ENCODE measurements at regions not wholly inside any gene's neighbourhood (a gene's known extent, or its start where the extent isn't known, plus 50 kb on each side); places are given as distances from the start of the nearest gene placed in this dataset.

DNA sequence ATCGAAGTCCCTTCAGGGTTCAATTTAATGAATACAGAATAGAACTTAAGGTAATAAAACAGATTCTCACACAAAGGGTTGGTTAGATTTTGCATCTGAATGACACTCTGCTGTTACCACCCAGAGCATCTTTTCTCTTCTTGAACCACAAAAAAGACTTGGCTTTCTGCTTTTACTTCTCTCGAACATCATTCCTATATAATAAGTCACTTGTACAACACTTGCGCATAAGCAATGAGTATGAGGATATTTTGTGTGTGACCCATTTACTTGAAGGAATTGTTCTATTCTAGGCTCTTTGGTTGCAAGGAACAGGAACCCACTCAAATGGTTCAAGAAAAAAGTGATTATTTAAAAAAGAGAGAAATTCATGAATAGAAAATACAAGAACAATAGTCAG, 126.2 kb downstream of the NUP35 start:
- CTCF ChIA-PET, result no interaction called here
- H4K20me1 ChIP-seq (ENCODE audit: insufficient read depth), result no peaks in the 10 kb centered on the region
- no TSS peak for BruUV-seq (replicated peaks)
- intact Hi-C loops (cut with micrococcal nuclease), result no loop called here
- TF ChIP-seq, protein P1, sequence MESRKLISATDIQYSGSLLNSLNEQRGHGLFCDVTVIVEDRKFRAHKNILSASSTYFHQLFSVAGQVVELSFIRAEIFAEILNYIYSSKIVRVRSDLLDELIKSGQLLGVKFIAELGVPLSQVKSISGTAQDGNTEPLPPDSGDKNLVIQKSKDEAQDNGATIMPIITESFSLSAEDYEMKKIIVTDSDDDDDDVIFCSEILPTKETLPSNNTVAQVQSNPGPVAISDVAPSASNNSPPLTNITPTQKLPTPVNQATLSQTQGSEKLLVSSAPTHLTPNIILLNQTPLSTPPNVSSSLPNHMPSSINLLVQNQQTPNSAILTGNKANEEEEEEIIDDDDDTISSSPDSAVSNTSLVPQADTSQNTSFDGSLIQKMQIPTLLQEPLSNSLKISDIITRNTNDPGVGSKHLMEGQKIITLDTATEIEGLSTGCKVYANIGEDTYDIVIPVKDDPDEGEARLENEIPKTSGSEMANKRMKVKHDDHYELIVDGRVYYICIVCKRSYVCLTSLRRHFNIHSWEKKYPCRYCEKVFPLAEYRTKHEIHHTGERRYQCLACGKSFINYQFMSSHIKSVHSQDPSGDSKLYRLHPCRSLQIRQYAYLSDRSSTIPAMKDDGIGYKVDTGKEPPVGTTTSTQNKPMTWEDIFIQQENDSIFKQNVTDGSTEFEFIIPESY (IDR thresholded peaks at IDR 0.05; ENCODE audit: extremely low read depth, insufficient replicate concordance, low read length), result no peak
- TF ChIP-seq FOSL1 (IDR thresholded peaks at IDR 0.05; ENCODE audit: low read depth), result no peak
- no peak for TF ChIP-seq EZH2phosphoT487 (IDR thresholded peaks at IDR 0.05; ENCODE audit: borderline replicate concordance)
- no peak overlapping the region for H3K9ac ChIP-seq (ENCODE audit: low read length)
- no peaks in the 10 kb centered on the region for H3K79me2 ChIP-seq (ENCODE audit: insufficient read depth, low read length)
- ATAC-seq (no peak), DNase-seq (ENCODE audit: low read depth, low spot score) (no peak)
- no peak overlapping the region for H3K4me3 ChIP-seq (replicated peaks in 1 of 2; ENCODE audit: low read depth in 1 of 2, low read length in 2 of 2)
- H3K9me2 ChIP-seq (ENCODE audit: insufficient read depth), result no peaks in the 10 kb centered on the region
- POLR2A ChIA-PET, result no interaction called here
- no peaks in the 10 kb centered on the region for H3K4me1 ChIP-seq (ENCODE audit: control insufficient read depth in 1 of 2, insufficient read depth in 2 of 2, low read length in 2 of 2)
- H3K4me2 ChIP-seq (ENCODE audit: low read length), result no peak overlapping the region
- H3K36me3 ChIP-seq (ENCODE audit: control insufficient read depth in 1 of 2, insufficient read depth in 2 of 2, low read length in 2 of 2), result no peaks in the 10 kb centered on the region
- RAD21 ChIA-PET (ENCODE audit: low non-redundant PET in 1 of 2, low total read pairs in 2 of 2, uncharacterized antibody in 2 of 2, unreplicated experiment in 2 of 2), result no interaction called here
- H3K27me3 ChIP-seq (ENCODE audit: insufficient read depth, low read length), result no peaks in the 10 kb centered on the region
- H3K9me3 ChIP-seq (ENCODE audit: control insufficient read depth in 1 of 2, insufficient read depth in 1 of 2, low read depth in 1 of 2, low read length in 2 of 2), result no peaks in the 10 kb centered on the region
- H2AFZ ChIP-seq (ENCODE audit: low read depth, low read length, poor library complexity, severe bottlenecking), result no peak overlapping the region
- no peak overlapping the region for H3K27ac ChIP-seq (ENCODE audit: low read depth, low read length)

DNA sequence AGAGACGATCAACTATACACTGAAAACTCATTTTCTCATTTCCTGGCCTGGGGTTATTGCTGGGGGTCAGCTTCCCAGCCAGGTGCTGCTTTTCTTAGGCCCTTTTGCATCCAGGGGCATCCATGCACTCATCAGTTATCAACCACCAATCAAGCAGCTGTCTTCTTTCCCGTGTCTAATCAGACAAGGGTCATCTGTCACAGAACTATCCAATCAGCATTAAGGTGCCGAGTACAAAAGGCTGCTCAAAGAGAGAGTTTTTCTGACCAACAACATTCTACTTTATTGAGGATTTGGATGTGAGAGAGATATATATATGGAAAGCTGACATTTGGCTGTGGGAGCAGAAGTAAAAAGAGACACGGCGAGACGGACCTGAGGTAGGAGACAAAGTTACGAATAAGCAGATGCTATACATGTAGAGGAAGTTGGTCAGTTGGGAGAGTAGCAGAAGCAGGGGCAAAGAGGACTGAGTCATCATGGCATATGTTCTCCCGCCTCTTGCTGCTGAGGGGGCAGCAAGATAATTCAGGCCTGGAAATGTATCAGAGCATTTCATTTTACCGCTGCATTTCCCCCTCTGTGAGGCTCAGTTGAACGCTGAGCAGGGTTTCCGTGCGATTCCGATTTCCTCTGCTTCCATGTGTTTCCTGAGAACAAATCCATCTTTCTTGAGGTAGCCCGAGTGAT, 129.3 kb downstream of the NUP35 start:
- Histone ChIP-seq H3K36me3 (ENCODE audit: control insufficient read depth in 1 of 2, insufficient read depth in 2 of 2, low read length in 2 of 2) (no peaks in the 10 kb centered on the region), H3K9me3 (ENCODE audit: control insufficient read depth in 1 of 2, insufficient read depth in 1 of 2, low read depth in 1 of 2, low read length in 2 of 2) (no peaks in the 10 kb centered on the region), H2AFZ (ENCODE audit: low read depth, low read length, poor library complexity, severe bottlenecking) (no peak overlapping the region), H3K4me3 (replicated peaks in 1 of 2; ENCODE audit: low read depth in 1 of 2, low read length in 2 of 2) (no peak overlapping the region), H3K79me2 (ENCODE audit: insufficient read depth, low read length) (no peaks in the 10 kb centered on the region), H3K27me3 (ENCODE audit: insufficient read depth, low read length) (no peaks in the 10 kb centered on the region), H3K4me1 (ENCODE audit: control insufficient read depth in 1 of 2, insufficient read depth in 2 of 2, low read length in 2 of 2) (no peaks in the 10 kb centered on the region), H3K9ac (ENCODE audit: low read length) (no peak overlapping the region), H3K27ac (ENCODE audit: low read depth, low read length) (no peak overlapping the region), H3K9me2 (ENCODE audit: insufficient read depth) (no peaks in the 10 kb centered on the region), H4K20me1 (ENCODE audit: insufficient read depth) (no peaks in the 10 kb centered on the region), H3K4me2 (ENCODE audit: low read length) (no peak overlapping the region)
- ChIA-PET RAD21 (ENCODE audit: low non-redundant PET in 1 of 2, low total read pairs in 2 of 2, uncharacterized antibody in 2 of 2, unreplicated experiment in 2 of 2) (no interaction called here), CTCF (no interaction called here), POLR2A (no interaction called here)
- intact Hi-C loops (cut with micrococcal nuclease), result no loop called here
- no peak for ATAC-seq
- no peak for DNase-seq (ENCODE audit: low read depth, low spot score)
- BruUV-seq (replicated peaks), result no TSS peak
- TF ChIP-seq POLR2A (IDR thresholded peaks at IDR 0.05; ENCODE audit: borderline replicate concordance, extremely low read depth, insufficient read depth, insufficient read length), result no peak
- TF ChIP-seq, protein P2, sequence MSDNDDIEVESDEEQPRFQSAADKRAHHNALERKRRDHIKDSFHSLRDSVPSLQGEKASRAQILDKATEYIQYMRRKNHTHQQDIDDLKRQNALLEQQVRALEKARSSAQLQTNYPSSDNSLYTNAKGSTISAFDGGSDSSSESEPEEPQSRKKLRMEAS (IDR thresholded peaks at IDR 0.05), result no peak
- no peak for TF ChIP-seq YY1 (IDR thresholded peaks at IDR 0.05; ENCODE audit: extremely low read depth, insufficient replicate concordance, low read depth, low read length)
- no peak for TF ChIP-seq SIN3A (IDR thresholded peaks at IDR 0.05; ENCODE audit: low read depth)
- TF ChIP-seq, protein P3, sequence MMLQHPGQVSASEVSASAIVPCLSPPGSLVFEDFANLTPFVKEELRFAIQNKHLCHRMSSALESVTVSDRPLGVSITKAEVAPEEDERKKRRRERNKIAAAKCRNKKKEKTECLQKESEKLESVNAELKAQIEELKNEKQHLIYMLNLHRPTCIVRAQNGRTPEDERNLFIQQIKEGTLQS (IDR thresholded peaks at IDR 0.05), result no peak
- TF ChIP-seq, protein P4, sequence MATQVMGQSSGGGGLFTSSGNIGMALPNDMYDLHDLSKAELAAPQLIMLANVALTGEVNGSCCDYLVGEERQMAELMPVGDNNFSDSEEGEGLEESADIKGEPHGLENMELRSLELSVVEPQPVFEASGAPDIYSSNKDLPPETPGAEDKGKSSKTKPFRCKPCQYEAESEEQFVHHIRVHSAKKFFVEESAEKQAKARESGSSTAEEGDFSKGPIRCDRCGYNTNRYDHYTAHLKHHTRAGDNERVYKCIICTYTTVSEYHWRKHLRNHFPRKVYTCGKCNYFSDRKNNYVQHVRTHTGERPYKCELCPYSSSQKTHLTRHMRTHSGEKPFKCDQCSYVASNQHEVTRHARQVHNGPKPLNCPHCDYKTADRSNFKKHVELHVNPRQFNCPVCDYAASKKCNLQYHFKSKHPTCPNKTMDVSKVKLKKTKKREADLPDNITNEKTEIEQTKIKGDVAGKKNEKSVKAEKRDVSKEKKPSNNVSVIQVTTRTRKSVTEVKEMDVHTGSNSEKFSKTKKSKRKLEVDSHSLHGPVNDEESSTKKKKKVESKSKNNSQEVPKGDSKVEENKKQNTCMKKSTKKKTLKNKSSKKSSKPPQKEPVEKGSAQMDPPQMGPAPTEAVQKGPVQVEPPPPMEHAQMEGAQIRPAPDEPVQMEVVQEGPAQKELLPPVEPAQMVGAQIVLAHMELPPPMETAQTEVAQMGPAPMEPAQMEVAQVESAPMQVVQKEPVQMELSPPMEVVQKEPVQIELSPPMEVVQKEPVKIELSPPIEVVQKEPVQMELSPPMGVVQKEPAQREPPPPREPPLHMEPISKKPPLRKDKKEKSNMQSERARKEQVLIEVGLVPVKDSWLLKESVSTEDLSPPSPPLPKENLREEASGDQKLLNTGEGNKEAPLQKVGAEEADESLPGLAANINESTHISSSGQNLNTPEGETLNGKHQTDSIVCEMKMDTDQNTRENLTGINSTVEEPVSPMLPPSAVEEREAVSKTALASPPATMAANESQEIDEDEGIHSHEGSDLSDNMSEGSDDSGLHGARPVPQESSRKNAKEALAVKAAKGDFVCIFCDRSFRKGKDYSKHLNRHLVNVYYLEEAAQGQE (IDR thresholded peaks at IDR 0.05; ENCODE audit: low read depth), result no peak
- no peak for TF ChIP-seq RAD21 (IDR thresholded peaks at IDR 0.05; ENCODE audit: low read depth)
- TF ChIP-seq EGR1 (IDR thresholded peaks at IDR 0.05; ENCODE audit: low read depth), result no peak
- TF ChIP-seq, protein P5, sequence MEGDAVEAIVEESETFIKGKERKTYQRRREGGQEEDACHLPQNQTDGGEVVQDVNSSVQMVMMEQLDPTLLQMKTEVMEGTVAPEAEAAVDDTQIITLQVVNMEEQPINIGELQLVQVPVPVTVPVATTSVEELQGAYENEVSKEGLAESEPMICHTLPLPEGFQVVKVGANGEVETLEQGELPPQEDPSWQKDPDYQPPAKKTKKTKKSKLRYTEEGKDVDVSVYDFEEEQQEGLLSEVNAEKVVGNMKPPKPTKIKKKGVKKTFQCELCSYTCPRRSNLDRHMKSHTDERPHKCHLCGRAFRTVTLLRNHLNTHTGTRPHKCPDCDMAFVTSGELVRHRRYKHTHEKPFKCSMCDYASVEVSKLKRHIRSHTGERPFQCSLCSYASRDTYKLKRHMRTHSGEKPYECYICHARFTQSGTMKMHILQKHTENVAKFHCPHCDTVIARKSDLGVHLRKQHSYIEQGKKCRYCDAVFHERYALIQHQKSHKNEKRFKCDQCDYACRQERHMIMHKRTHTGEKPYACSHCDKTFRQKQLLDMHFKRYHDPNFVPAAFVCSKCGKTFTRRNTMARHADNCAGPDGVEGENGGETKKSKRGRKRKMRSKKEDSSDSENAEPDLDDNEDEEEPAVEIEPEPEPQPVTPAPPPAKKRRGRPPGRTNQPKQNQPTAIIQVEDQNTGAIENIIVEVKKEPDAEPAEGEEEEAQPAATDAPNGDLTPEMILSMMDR (IDR thresholded peaks at IDR 0.05 in 2 of 3, conservative IDR thresholded peaks at IDR 0.05 in 1 of 3; ENCODE audit: borderline replicate concordance in 1 of 3, insufficient read depth in 1 of 3, low read depth in 2 of 3, low read length in 2 of 3), result no peak
